ENCODE measurements at regions not wholly inside any gene's neighbourhood (a gene's known extent, or its start where the extent isn't known, plus 50 kb on each side); places are given as distances from the start of the nearest gene placed in this dataset.

GRCh38 chr3:137066092-137066491 is 108.3 kb downstream of the IL20RB start:
- no peak for TF ChIP-seq POLR2AphosphoS5 (IDR thresholded peaks at IDR 0.05; ENCODE audit: borderline replicate concordance, low read depth, low read length)
- TF ChIP-seq FOXP2 (optimal IDR thresholded peaks at IDR 0.05; ENCODE audit: control extremely low read depth, extremely low read length, insufficient read depth): no peak
